ENCODE measurements at regions not wholly inside any gene's neighbourhood (a gene's known extent, or its start where the extent isn't known, plus 50 kb on each side); places are given as distances from the start of the nearest gene placed in this dataset.
A peak's percentile ranks its signal among the peaks of the same experiment; 100 is the strongest.

DNA sequence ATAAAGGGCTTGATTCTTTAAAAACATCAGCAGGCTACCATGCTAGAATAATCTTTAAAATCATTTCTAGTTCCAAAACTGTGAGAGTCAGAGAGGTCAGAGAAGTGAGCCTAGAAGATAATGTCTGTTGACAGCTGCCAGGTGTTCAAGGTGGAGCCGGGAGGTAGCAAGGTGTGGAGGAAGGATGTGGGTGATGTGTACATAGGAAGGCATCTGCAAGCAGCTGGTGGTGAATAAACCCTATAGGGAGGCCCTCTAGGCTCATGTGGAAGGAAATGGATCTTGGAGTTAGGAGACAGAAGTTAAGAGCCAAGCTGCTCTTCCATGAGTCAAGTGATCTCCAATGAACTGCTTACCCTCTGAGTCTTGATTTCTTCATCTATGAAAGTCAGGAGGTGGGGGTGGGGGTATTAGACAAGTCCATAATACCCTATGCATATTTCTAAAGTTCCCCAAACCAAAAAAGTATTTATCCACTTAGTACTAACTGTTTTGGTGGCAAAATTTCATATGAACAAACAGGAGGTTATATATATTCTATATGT is 266.3 kb downstream of the RHOU start:
- TF ChIP-seq, protein P1, sequence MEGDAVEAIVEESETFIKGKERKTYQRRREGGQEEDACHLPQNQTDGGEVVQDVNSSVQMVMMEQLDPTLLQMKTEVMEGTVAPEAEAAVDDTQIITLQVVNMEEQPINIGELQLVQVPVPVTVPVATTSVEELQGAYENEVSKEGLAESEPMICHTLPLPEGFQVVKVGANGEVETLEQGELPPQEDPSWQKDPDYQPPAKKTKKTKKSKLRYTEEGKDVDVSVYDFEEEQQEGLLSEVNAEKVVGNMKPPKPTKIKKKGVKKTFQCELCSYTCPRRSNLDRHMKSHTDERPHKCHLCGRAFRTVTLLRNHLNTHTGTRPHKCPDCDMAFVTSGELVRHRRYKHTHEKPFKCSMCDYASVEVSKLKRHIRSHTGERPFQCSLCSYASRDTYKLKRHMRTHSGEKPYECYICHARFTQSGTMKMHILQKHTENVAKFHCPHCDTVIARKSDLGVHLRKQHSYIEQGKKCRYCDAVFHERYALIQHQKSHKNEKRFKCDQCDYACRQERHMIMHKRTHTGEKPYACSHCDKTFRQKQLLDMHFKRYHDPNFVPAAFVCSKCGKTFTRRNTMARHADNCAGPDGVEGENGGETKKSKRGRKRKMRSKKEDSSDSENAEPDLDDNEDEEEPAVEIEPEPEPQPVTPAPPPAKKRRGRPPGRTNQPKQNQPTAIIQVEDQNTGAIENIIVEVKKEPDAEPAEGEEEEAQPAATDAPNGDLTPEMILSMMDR (IDR thresholded peaks at IDR 0.05) = no peak
- Histone ChIP-seq H3K27ac (no peak overlapping the region), H3K36me3 (ENCODE audit: insufficient read depth in 1 of 2, low read depth in 1 of 2) (no peaks in the 10 kb centered on the region), H3K27me3 (ENCODE audit: insufficient read depth in 3 of 3, low read length in 2 of 3) (no peaks in the 10 kb centered on the region), H3K4me1 (no peaks in the 10 kb centered on the region), H3K9me3 (no peaks in the 10 kb centered on the region), H3K4me3 (no peak overlapping the region)
- 75 to 77% (median 77%) methylated on average over 1 of the region's 1 CpG for WGBS, 3 donors
- no peak for ATAC-seq
- intact Hi-C loops (cut with DNase I) = loop anchor here in 1 of 2 donors (2.0 kb wide), 1 partner anchor 501 kb away; no protein-coding TSS in a partner anchor
- no peak for DNase-seq

GRCh38 chr1:229002037-229002436 is 266.8 kb downstream of the RHOU start:
- Histone ChIP-seq H3K36me3 (ENCODE audit: insufficient read depth in 1 of 2, low read depth in 1 of 2) (no peaks in the 10 kb centered on the region), H3K4me3 (no peak overlapping the region), H3K9me3 (no peaks in the 10 kb centered on the region), H3K4me1 (no peaks in the 10 kb centered on the region), H3K27ac (no peak overlapping the region), H3K27me3 (ENCODE audit: insufficient read depth in 3 of 3, low read length in 2 of 3) (no peaks in the 10 kb centered on the region)
- DNase-seq = no peak
- ATAC-seq = no peak
- TF ChIP-seq, protein P1 (IDR thresholded peaks at IDR 0.05) = no peak
- intact Hi-C loops (cut with DNase I) = loop anchor here in 1 of 2 donors (2.0 kb wide), 1 partner anchor 501 kb away; no protein-coding TSS in a partner anchor
- WGBS, 3 donors = 92 to 96% (median 96%) methylated on average over 3 of the region's 3 CpGs

DNA sequence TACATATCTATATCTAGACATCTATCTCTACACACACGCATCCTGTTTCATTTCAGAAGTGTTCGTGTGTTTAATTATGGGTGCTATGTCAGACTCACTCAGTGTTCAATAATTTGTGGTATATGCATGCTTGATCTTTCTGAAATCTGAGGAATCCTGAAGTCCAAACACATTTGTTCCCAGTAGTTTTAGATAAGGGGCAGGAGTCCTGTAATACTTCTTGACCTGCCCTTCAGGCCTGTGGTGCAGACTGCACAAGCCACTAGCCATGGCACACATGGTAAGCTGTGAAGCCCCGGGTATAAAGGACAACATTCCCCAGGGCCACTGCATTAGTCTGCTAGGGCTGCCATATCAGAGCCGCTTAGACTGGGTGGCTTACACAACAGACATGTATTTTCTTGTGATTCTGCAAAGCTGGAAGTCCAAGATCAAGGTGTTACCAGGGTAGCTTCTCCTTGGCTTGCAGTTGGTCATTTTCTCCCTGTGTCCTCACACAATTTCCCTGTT is 267.2 kb downstream of the RHOU start:
- ATAC-seq (no peak), DNase-seq (no peak)
- Histone ChIP-seq H3K4me3 (no peak overlapping the region), H3K27me3 (ENCODE audit: insufficient read depth in 3 of 3, low read length in 2 of 3) (no peaks in the 10 kb centered on the region), H3K36me3 (ENCODE audit: insufficient read depth in 1 of 2, low read depth in 1 of 2) (no peaks in the 10 kb centered on the region), H3K27ac (no peak overlapping the region), H3K9me3 (no peaks in the 10 kb centered on the region), H3K4me1 (no peaks in the 10 kb centered on the region)
- intact Hi-C loops (cut with DNase I) = loop anchor here in 1 of 2 donors (2.0 kb wide), 1 partner anchor 500 kb away; no protein-coding TSS in a partner anchor
- WGBS, 3 donors = 84 to 89% (median 85%) methylated on average over 4 of the region's 4 CpGs
- TF ChIP-seq, protein P1 (IDR thresholded peaks at IDR 0.05) = no peak

DNA sequence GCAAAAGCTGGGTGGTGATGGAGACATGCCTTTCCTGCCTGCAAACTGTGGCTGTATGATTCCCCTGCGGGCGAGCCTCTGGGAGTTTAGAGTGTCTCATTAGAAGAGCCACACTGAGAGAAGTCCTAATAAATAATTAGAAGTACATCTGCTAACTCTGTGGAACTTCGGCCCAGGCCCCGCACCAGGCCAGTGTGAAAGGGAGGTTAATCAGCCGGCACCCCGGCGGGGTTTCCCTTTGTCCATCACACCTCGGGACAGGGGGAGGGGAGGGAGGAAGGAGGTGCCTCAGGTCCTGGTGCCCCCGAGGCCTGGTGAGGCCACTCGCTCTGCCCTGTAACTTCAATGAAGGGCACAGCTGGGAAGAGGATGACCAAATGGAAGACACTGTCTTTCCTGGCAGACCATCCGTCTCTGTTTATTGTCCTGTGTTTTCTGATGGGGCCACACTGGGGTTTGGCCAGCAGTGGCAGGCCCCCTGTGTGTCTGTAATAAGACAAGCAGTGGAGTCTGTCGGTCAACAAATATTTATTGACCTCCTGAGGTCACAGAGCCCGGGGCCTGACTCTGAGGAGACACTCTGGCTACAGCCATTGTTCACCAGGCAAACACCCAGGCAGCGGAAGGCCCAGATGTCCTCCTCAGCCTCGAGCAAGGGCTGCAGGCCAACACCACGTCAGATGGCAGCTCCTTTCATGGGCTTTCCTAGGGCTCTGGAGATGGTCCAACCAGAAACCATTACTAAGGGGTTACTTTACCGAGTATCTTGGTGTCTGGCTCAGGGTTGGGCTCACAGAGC is 267.5 kb upstream of the RAB4A start:
- ATAC-seq (no peak), DNase-seq (peak in 1 of 2 donors; percentile 64)
- 56 to 67% (median 59%) methylated on average over 17 of the region's 17 CpGs for WGBS, 3 donors
- Histone ChIP-seq H3K36me3 (ENCODE audit: insufficient read depth in 1 of 2, low read depth in 1 of 2) (no peaks in the 10 kb centered on the region), H3K4me1 (no peaks in the 10 kb centered on the region), H3K27me3 (ENCODE audit: insufficient read depth in 3 of 3, low read length in 2 of 3) (no peaks in the 10 kb centered on the region), H3K4me3 (no peak overlapping the region), H3K9me3 (no peaks in the 10 kb centered on the region), H3K27ac (no peak overlapping the region)
- TF ChIP-seq, protein P1 (IDR thresholded peaks at IDR 0.05) = no peak
- intact Hi-C loops (cut with DNase I) = loop anchor here in 1 of 2 donors (2.0 kb wide), 1 partner anchor 499 kb away; no protein-coding TSS in a partner anchor

Measured in psoas muscle (tissue), 7 donors.